Ecto neural progenitor cell (in vitro differentiated cells): ENCODE measurements at regions not wholly inside any gene's neighbourhood (a gene's known extent, or its start where the extent isn't known, plus 50 kb on each side); places are given as distances from the start of the nearest gene placed in this dataset.

ENCODE experiments used
- DNase-seq: peaks from one replicate; pipeline ENCODE4 v3.0.0-alpha.2; 2018; ENCODE audit warnings: low spot score

- no peak for DNase-seq
These were observed 527.5 kb downstream of the INHBA start for GRCh38 chr7:41175435-41175834.

GRCh38 chr7:41174521-41174920 lies 528.4 kb downstream of the INHBA start:
- no peak for DNase-seq

- DNase-seq = no peak
These were observed 532.4 kb downstream of the INHBA start for GRCh38 chr7:41170466-41170865.

- DNase-seq = no peak
These were observed 533.6 kb downstream of the INHBA start for GRCh38 chr7:41169317-41169716.

- DNase-seq = no peak
These were observed 535.1 kb downstream of the INHBA start for GRCh38 chr7:41167836-41168235.

GRCh38 chr7:41164440-41164839 lies 538.5 kb downstream of the INHBA start:
- no peak for DNase-seq

- DNase-seq = no peak
These were observed 538.9 kb downstream of the INHBA start for GRCh38 chr7:41163991-41164390.

GRCh38 chr7:41162612-41163011 lies 540.3 kb downstream of the INHBA start:
- DNase-seq = no peak

- DNase-seq = no peak
These were observed 541.8 kb downstream of the INHBA start for GRCh38 chr7:41161041-41161587.

GRCh38 chr7:41156268-41156667 lies 546.6 kb downstream of the INHBA start:
- no peak for DNase-seq

- DNase-seq = no peak
These were observed 549.6 kb downstream of the INHBA start for GRCh38 chr7:41153268-41153667.

- no peak for DNase-seq
These were observed 550.7 kb downstream of the INHBA start for GRCh38 chr7:41152179-41152678.

GRCh38 chr7:41149576-41149975 lies 553.3 kb downstream of the INHBA start:
- no peak for DNase-seq

GRCh38 chr7:41148521-41148951 lies 554.4 kb downstream of the INHBA start:
- no peak for DNase-seq

GRCh38 chr7:41147606-41148485 lies 555.0 kb downstream of the INHBA start:
- no peak for DNase-seq

GRCh38 chr7:41146429-41146828 lies 556.5 kb downstream of the INHBA start:
- no peak for DNase-seq

GRCh38 chr7:41145656-41146055 lies 557.2 kb downstream of the INHBA start:
- DNase-seq = no peak

- no peak for DNase-seq
These were observed 559.9 kb downstream of the INHBA start for GRCh38 chr7:41142904-41143473.

GRCh38 chr7:41139789-41140188 lies 563.1 kb downstream of the INHBA start:
- no peak for DNase-seq

GRCh38 chr7:41136551-41136950 lies 566.3 kb downstream of the INHBA start:
- no peak for DNase-seq

- DNase-seq = no peak
These were observed 567.4 kb downstream of the INHBA start for GRCh38 chr7:41135511-41135910.

GRCh38 chr7:41134300-41135255 lies 568.3 kb downstream of the INHBA start:
- DNase-seq = no peak
